ENCODE measurements at regions not wholly inside any gene's neighbourhood (a gene's known extent, or its start where the extent isn't known, plus 50 kb on each side); places are given as distances from the start of the nearest gene placed in this dataset.

DNA sequence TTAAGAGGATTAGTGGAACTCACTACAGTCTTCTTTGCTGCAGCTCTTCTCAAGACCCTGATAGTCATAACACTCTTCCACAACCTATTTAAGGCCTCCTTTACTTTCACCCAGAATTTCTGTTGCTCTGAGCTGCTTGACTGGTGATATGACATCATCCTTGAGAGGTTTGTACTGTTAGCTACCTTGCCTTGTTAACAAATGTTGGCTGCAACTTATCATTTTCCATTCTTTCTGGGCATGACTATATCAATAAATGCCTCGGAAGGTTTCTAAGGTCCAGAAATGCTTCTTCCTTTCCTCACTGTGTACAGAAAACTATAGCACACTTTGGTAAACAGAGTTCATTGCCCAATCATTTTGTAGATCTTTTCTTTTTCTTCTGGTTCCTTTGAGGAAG lies 1292.2 kb upstream of the TMPRSS15 start:
- Histone ChIP-seq H3K36me3 (no peaks in the 10 kb centered on the region), H3K27ac (no peak overlapping the region), H3K27me3 (no peaks in the 10 kb centered on the region), H3K4me3 (no peak overlapping the region), H3K4me1 (no peaks in the 10 kb centered on the region), H3K9me3 (no peaks in the 10 kb centered on the region)
- DNase-seq (ENCODE audit: low spot score): no peak
- TF ChIP-seq, protein P1, sequence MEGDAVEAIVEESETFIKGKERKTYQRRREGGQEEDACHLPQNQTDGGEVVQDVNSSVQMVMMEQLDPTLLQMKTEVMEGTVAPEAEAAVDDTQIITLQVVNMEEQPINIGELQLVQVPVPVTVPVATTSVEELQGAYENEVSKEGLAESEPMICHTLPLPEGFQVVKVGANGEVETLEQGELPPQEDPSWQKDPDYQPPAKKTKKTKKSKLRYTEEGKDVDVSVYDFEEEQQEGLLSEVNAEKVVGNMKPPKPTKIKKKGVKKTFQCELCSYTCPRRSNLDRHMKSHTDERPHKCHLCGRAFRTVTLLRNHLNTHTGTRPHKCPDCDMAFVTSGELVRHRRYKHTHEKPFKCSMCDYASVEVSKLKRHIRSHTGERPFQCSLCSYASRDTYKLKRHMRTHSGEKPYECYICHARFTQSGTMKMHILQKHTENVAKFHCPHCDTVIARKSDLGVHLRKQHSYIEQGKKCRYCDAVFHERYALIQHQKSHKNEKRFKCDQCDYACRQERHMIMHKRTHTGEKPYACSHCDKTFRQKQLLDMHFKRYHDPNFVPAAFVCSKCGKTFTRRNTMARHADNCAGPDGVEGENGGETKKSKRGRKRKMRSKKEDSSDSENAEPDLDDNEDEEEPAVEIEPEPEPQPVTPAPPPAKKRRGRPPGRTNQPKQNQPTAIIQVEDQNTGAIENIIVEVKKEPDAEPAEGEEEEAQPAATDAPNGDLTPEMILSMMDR (IDR thresholded peaks at IDR 0.05): no peak

DNA sequence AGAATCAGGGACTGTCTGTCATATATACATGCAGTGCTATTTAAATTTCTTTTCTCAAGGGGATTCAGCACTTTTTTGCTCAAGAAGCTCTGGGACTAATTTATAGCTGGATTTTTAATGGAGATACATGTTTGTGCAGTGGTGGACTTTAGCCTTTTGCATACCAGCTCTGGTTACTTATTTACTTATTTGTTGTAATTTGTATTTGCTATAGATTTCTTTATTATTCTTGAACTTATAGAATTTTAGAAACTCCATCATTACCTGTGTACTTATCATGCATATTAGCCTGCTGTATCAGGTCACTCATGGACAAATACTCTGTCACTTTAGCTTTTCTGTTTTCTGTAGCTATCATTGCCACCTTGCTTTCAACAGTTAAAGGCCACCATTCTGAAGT lies 1296.9 kb upstream of the TMPRSS15 start:
- Histone ChIP-seq H3K27ac (no peak overlapping the region), H3K27me3 (no peaks in the 10 kb centered on the region), H3K36me3 (no peaks in the 10 kb centered on the region), H3K4me3 (no peak overlapping the region), H3K9me3 (no peaks in the 10 kb centered on the region), H3K4me1 (no peaks in the 10 kb centered on the region)
- DNase-seq (ENCODE audit: low spot score): no peak
- TF ChIP-seq, protein P1 (IDR thresholded peaks at IDR 0.05): no peak

DNA sequence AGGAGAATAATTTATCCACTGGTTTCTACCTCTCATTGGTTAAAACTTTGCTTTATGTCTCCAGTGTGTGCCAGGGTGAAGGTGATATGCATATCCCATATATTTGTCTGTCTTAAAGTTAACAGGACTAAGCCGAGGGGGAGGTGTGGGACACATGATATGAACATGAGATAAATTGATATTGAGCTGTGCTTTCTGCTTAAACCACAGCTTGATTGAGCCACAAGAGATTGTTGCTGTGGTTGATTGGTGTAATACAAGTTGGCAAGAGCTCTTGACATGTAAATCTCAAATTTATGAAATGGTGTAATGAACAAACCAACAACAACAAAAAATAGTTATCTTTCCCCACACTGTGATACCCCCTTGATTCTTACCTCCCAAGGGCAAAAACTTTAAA lies 1295.5 kb upstream of the NCAM2 start:
- no peaks in the 10 kb centered on the region for H3K9me3 ChIP-seq
- no peak for DNase-seq (ENCODE audit: low spot score)
- TF ChIP-seq, protein P1 (IDR thresholded peaks at IDR 0.05): no peak

DNA sequence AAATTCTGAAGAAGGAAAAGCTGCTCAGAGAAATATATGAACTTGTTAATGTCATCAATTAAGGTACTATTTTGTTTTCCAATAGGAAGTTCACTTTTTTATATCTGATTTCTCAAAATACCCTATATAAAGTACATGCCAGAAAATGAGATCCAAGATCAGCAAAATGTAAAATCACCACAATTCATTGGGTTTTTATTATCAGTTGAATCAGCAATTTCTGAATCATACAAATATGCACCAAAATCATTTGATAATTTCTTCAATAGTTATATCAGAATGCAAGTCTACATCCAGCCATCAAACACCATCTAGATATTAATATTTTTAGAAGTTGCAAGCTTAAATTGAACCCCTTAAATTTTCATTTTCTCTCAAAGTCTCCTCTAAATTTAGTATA lies 1293.4 kb upstream of the NCAM2 start:
- TF ChIP-seq, protein P1 (IDR thresholded peaks at IDR 0.05): no peak
- H3K27ac ChIP-seq: no peak overlapping the region
- no peak overlapping the region for H3K4me3 ChIP-seq

More for the DNA sequence above, 1295.5 kb upstream of the NCAM2 start:
- Histone ChIP-seq H3K4me3 (no peak overlapping the region), H3K27ac (no peak overlapping the region), H3K27me3 (no peaks in the 10 kb centered on the region), H3K4me1 (no peaks in the 10 kb centered on the region), H3K36me3 (no peaks in the 10 kb centered on the region)

DNA sequence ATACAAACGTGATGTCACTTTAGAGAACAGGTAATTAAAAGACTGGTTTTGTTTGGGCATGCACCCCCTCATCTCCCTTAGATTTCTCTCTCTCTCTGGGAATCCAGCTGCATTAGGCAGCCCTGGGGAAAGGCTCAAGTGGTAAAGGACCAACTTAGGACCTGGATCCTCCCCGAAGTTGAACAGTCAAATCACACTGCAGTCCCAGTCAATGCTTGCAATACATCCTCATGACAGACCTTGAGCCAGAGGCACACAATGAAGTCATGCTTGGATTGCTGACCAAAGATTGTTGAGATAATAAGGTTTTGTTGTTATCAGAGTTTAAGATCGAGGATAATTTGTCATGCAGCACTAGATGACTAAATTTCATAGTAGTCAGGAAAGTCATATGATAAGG lies 1285.8 kb upstream of the NCAM2 start:
- TF ChIP-seq, protein P1 (IDR thresholded peaks at IDR 0.05): no peak

More for the DNA sequence above, 1293.4 kb upstream of the NCAM2 start:
- no peaks in the 10 kb centered on the region for H3K9me3 ChIP-seq
- H3K27me3 ChIP-seq: no peaks in the 10 kb centered on the region
- DNase-seq (ENCODE audit: low spot score): no peak
- H3K36me3 ChIP-seq: no peaks in the 10 kb centered on the region
- no peaks in the 10 kb centered on the region for H3K4me1 ChIP-seq

DNA sequence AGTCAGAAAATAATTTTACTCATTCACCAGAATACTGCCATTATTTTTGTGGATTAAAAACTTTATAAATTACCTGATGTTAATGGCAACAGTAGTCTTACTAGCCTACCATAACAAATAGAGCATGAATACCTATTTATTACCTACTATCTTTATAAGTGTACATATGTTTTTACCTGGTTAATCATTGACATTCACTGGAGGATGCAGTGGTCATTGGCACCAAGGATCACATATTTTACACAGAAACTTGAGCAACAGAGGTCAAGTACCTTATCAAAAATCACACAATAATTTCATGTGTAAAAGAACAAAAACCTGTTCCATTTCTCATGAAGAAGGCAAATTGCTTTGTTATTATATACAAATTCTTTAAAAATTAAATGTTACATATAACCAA lies 1284.9 kb upstream of the NCAM2 start:
- H3K4me1 ChIP-seq: no peaks in the 10 kb centered on the region

More for the DNA sequence above, 1285.8 kb upstream of the NCAM2 start:
- DNase-seq (ENCODE audit: low spot score): no peak
- H3K4me1 ChIP-seq: no peaks in the 10 kb centered on the region
- H3K9me3 ChIP-seq: no peaks in the 10 kb centered on the region
- H3K27ac ChIP-seq: no peak overlapping the region
- no peaks in the 10 kb centered on the region for H3K36me3 ChIP-seq
- H3K4me3 ChIP-seq: no peak overlapping the region
- H3K27me3 ChIP-seq: no peaks in the 10 kb centered on the region

More for the DNA sequence above, 1284.9 kb upstream of the NCAM2 start:
- TF ChIP-seq, protein P1 (IDR thresholded peaks at IDR 0.05): no peak
- H3K4me3 ChIP-seq: no peak overlapping the region
- H3K27me3 ChIP-seq: no peaks in the 10 kb centered on the region
- DNase-seq (ENCODE audit: low spot score): no peak
- H3K36me3 ChIP-seq: no peaks in the 10 kb centered on the region
- H3K27ac ChIP-seq: no peak overlapping the region
- no peaks in the 10 kb centered on the region for H3K9me3 ChIP-seq

Measured in right atrium auricular region (tissue), 2 donors.